IMR-90 (cell line): ENCODE measurements at regions not wholly inside any gene's neighbourhood (a gene's known extent, or its start where the extent isn't known, plus 50 kb on each side); places are given as distances from the start of the nearest gene placed in this dataset.

Experiments used
- ATAC-seq: fragments of 200-7000 bp; cut with Tn5 transposase; 2 replicates; pipeline ENCODE4 v1.9.1; 2020; ENCODE audit warnings: low read depth, mild to moderate bottlenecking, moderate library complexity
- BruUV-seq: library from RNA; stranded (reverse); fragments of 400-500 nt; replicated peaks from 2 replicates; lab custom pipeline; 2021; lab: Mats Ljungman, UMichigan
- CTCF ChIA-PET: fragments of 300-600 bp; formaldehyde crosslinking; extraction: SDS; loops from one replicate; lab custom pipeline; 2021; ENCODE audit warnings: antibody characterized with exemption; lab: Yijun Ruan, JAX
- POLR2A ChIA-PET: fragments of 300-600 bp; sonication (Branson Sonifier 250); formaldehyde crosslinking; loops from one replicate; lab custom pipeline; 2022; ENCODE audit warnings: antibody characterized with exemption; ENCODE audit not compliant: unreplicated experiment; lab: Charles Lee
- DNase-seq: peaks from one replicate; pipeline ENCODE4 v3.0.0; 2013
- H2AFZ ChIP-seq: replicated peaks from 2 replicates; pipeline ENCODE3; 2013; ENCODE audit warnings: low read length, mild to moderate bottlenecking; ENCODE audit not compliant: poor library complexity
- H2AK5ac ChIP-seq: 2 replicates; pipeline ENCODE4 v1.6.1; 2013; ENCODE audit warnings: low read depth, low read length, inconsistent platforms
- H2AK9ac ChIP-seq: replicated peaks from 2 replicates; pipeline ENCODE3; 2013; ENCODE audit warnings: mild to moderate bottlenecking, low read depth, low read length, moderate library complexity; ENCODE audit not compliant: poor library complexity
- H2BK120ac ChIP-seq: 2 replicates; pipeline ENCODE4 v1.6.1; 2013; ENCODE audit warnings: low read depth, low read length, inconsistent platforms
- H2BK15ac ChIP-seq: 3 replicates; pipeline ENCODE4 v1.6.1; 2013; ENCODE audit warnings: low read depth, low read length, inconsistent platforms
- H2BK20ac ChIP-seq: 2 replicates; pipeline ENCODE4 v1.6.1; 2013; ENCODE audit warnings: low read depth, mild to moderate bottlenecking, inconsistent platforms, low read length, moderate library complexity
- H2BK5ac ChIP-seq: 2 replicates; pipeline ENCODE4 v1.6.1; 2013; ENCODE audit warnings: mild to moderate bottlenecking, low read depth, low read length, inconsistent platforms; ENCODE audit not compliant: poor library complexity, severe bottlenecking
- H3K14ac ChIP-seq: replicated peaks from 2 replicates; pipeline ENCODE4 v1.6.1; 2013; ENCODE audit warnings: low read depth, low read length, inconsistent platforms
- H3K18ac ChIP-seq: 2 replicates; pipeline ENCODE4 v1.6.1; 2013; ENCODE audit warnings: low read depth, low read length, control low read depth
- H3K23ac ChIP-seq: 2 replicates; pipeline ENCODE4 v1.6.1; 2013; ENCODE audit warnings: low read depth, low read length, inconsistent platforms
- H3K27ac ChIP-seq: 2 replicates; pipeline ENCODE4 v1.5.1; 2013; ENCODE audit warnings: mild to moderate bottlenecking, control low read depth, low read length; ENCODE audit not compliant: insufficient read depth
- H3K27me3 ChIP-seq: 2 replicates; pipeline ENCODE4 v1.6.1; 2013; ENCODE audit warnings: low read length; ENCODE audit not compliant: control insufficient read depth, insufficient read depth
- H3K36me3 ChIP-seq: 2 replicates; pipeline ENCODE4 v1.6.1; 2013; ENCODE audit warnings: low read length, mixed read lengths; ENCODE audit not compliant: control insufficient read depth, insufficient read depth
- H3K4ac ChIP-seq: 2 replicates; pipeline ENCODE4 v1.6.1; 2013; ENCODE audit warnings: low read depth, low read length, inconsistent platforms
- H3K4me1 ChIP-seq: 2 replicates; pipeline ENCODE4 v1.6.1; 2013; ENCODE audit warnings: low read length, mixed read lengths; ENCODE audit not compliant: control insufficient read depth, insufficient read depth
- H3K4me2 ChIP-seq: 2 replicates; pipeline ENCODE4 v1.6.1; 2013; ENCODE audit warnings: low read depth, mild to moderate bottlenecking, control low read depth, low read length, moderate library complexity
- H3K4me3 ChIP-seq: 2 replicates; pipeline ENCODE4 v1.5.1; 2013; ENCODE audit warnings: low read depth, mild to moderate bottlenecking, control low read depth, low read length, moderate library complexity; ENCODE audit not compliant: insufficient read depth
- H3K56ac ChIP-seq: 2 replicates; pipeline ENCODE4 v1.6.1; 2013; ENCODE audit warnings: low read length, inconsistent platforms; ENCODE audit not compliant: insufficient read depth; ENCODE audit errors: extremely low read depth
- H3K79me1 ChIP-seq, 2 experiments: 2 replicates each; pipeline ENCODE4 v1.6.1; 2013; ENCODE audit warnings: low read length in 2 of 2, inconsistent platforms in 1 of 2, low read depth in 1 of 2
- H3K9ac ChIP-seq: 2 replicates; pipeline ENCODE4 v1.6.1; 2013; ENCODE audit warnings: low read depth, low read length, control low read depth
- H3K9me1 ChIP-seq: 2 replicates; pipeline ENCODE4 v1.6.1; 2013; ENCODE audit warnings: low read length, inconsistent platforms; ENCODE audit not compliant: insufficient read depth
- H3K9me3 ChIP-seq: 2 replicates; pipeline ENCODE4 v1.6.1; 2013; ENCODE audit warnings: low read length; ENCODE audit not compliant: control insufficient read depth, insufficient read depth
- H4K20me1 ChIP-seq: 2 replicates; pipeline ENCODE4 v1.6.1; 2013; ENCODE audit warnings: low read length, inconsistent platforms; ENCODE audit not compliant: insufficient read depth
- H4K5ac ChIP-seq: 2 replicates; pipeline ENCODE4 v1.6.1; 2013; ENCODE audit warnings: mild to moderate bottlenecking, low read depth, low read length, control low read depth
- H4K8ac ChIP-seq, 2 experiments: 2 replicates each; pipeline ENCODE4 v1.6.1; 2013; ENCODE audit warnings: low read depth in 2 of 2, low read length in 2 of 2, control low read depth in 1 of 2, inconsistent platforms in 1 of 2
- H4K91ac ChIP-seq: 2 replicates; pipeline ENCODE4 v1.6.1; 2013; ENCODE audit warnings: low read depth, low read length, inconsistent platforms; ENCODE audit not compliant: insufficient read depth
- CEBPB ChIP-seq: IDR thresholded peaks from 2 replicates; pipeline ENCODE4 v1.6.1; 2012; ENCODE audit warnings: low read depth, low read length, improper control_type of control experiment
- CHD1 ChIP-seq: IDR thresholded peaks from 2 replicates; pipeline ENCODE4 v1.6.1; 2012; ENCODE audit warnings: low read depth, low read length, improper control_type of control experiment
- ELK1 ChIP-seq: fragments of 150-350 bp; IDR thresholded peaks from 2 replicates; pipeline ENCODE4 v1.6.1; 2016; ENCODE audit warnings: low read depth, mild to moderate bottlenecking, low read length, moderate library complexity, borderline replicate concordance
- FOS ChIP-seq: fragments of 150-350 bp; IDR thresholded peaks from 2 replicates; pipeline ENCODE4 v1.6.1; 2016; ENCODE audit warnings: low read depth, low read length
- MAFK ChIP-seq: IDR thresholded peaks from 2 replicates; pipeline ENCODE4 v1.6.1; 2012; ENCODE audit warnings: low read depth, low read length, improper control_type of control experiment
- MAZ ChIP-seq: IDR thresholded peaks from 2 replicates; pipeline ENCODE4 v1.6.1; 2012; ENCODE audit warnings: low read depth, mild to moderate bottlenecking, low read length, improper control_type of control experiment, moderate library complexity, borderline replicate concordance
- MXI1 ChIP-seq: IDR thresholded peaks from 2 replicates; pipeline ENCODE4 v1.6.1; 2012; ENCODE audit warnings: low read depth, mild to moderate bottlenecking, low read length, moderate library complexity, borderline replicate concordance
- NFE2L2 ChIP-seq: fragments of 150-350 bp; IDR thresholded peaks from 2 replicates; pipeline ENCODE4 v1.6.1; 2016; ENCODE audit warnings: low read depth, mild to moderate bottlenecking, low read length
- RAD21 ChIP-seq: IDR thresholded peaks from 2 replicates; pipeline ENCODE4 v1.6.1; 2012; ENCODE audit warnings: low read length, improper control_type of control experiment
- RFX5 ChIP-seq: IDR thresholded peaks from 2 replicates; pipeline ENCODE4 v1.8.0; 2012; ENCODE audit warnings: low read depth, mild to moderate bottlenecking, low read length, moderate library complexity
- WGBS, 2 experiments: methylation state at CpG; one replicate each; pipeline versions ENCODE4 v1.1.5 to v1.1.7; 2013; ENCODE audit warnings: missing lambda C conversion rate in 2 of 2; ENCODE audit not compliant: insufficient read length in 1 of 2; ENCODE audit errors: extremely low coverage in 2 of 2; 5-methylcytosine and 5-hydroxymethylcytosine counted together
- dilution Hi-C: fragments of 300-500 bp; cut with HindIII; formaldehyde crosslinking; loops from one replicate; pipeline ENCODE4 v1.14.3; 2018; ENCODE audit warnings: low sequenced_read_pairs; ENCODE audit not compliant: unreplicated experiment
- in situ Hi-C: fragments of 300-500 bp; cut with MboI; formaldehyde crosslinking; loops from 3 replicates; pipeline ENCODE4 v1.14.3; 2019; ENCODE audit warnings: low sequenced_read_pairs, inconsistent platforms, mixed read lengths
- intact Hi-C: fragments of 100-400 bp; cut with micrococcal nuclease; formaldehyde crosslinking; loops from 2 replicates; pipeline ENCODE4 v1.10.0; 2022
- TF ChIP-seq, protein P1 (sequence below): conservative IDR thresholded peaks from 2 replicates; pipeline ENCODE4 v1.5.1; 2012; ENCODE audit warnings: mild to moderate bottlenecking, low read depth, low read length, improper control_type of control experiment

GRCh38 chr2:122011493-122012270 is 256.2 kb downstream of the TSN start:
- ATAC-seq (peak; percentile 44), DNase-seq (peak; percentile 23)
- H3K4me1 ChIP-seq: no peaks in the 10 kb centered on the region
- no peaks in the 10 kb centered on the region for H3K9me1 ChIP-seq
- CTCF ChIA-PET: interaction anchor here (0.5 to 1.2 kb wide), 3 partner anchors 12 to 142 kb away, joined by 3 to 8 read pairs (median 5); no protein-coding TSS in a partner anchor
- no peak overlapping the region for H4K5ac ChIP-seq
- no peak overlapping the region for H3K56ac ChIP-seq
- no peaks in the 10 kb centered on the region for H3K9me3 ChIP-seq
- intact Hi-C loops: no loop called here
- H2AK5ac ChIP-seq: no peak overlapping the region
- no peak overlapping the region for H3K4ac ChIP-seq
- no peak overlapping the region for H3K23ac ChIP-seq
- 75% methylated on average over 3 of the region's 8 CpGs; no CpG with 5 or more reads in 1 of the 2 experiments for WGBS, 2 experiments
- no peaks in the 10 kb centered on the region for H3K27me3 ChIP-seq
- H2BK5ac ChIP-seq: no peak overlapping the region
- no peak overlapping the region for H4K8ac ChIP-seq
- no peak for TF ChIP-seq RAD21
- no peak for TF ChIP-seq MXI1
- TF ChIP-seq CEBPB: no peak
- TF ChIP-seq MAFK: no peak
- no peak for TF ChIP-seq CHD1
- TF ChIP-seq FOS: no peak
- no peak for TF ChIP-seq ELK1
- no peak for TF ChIP-seq RFX5
- no peak for TF ChIP-seq MAZ
- TF ChIP-seq, protein P1, sequence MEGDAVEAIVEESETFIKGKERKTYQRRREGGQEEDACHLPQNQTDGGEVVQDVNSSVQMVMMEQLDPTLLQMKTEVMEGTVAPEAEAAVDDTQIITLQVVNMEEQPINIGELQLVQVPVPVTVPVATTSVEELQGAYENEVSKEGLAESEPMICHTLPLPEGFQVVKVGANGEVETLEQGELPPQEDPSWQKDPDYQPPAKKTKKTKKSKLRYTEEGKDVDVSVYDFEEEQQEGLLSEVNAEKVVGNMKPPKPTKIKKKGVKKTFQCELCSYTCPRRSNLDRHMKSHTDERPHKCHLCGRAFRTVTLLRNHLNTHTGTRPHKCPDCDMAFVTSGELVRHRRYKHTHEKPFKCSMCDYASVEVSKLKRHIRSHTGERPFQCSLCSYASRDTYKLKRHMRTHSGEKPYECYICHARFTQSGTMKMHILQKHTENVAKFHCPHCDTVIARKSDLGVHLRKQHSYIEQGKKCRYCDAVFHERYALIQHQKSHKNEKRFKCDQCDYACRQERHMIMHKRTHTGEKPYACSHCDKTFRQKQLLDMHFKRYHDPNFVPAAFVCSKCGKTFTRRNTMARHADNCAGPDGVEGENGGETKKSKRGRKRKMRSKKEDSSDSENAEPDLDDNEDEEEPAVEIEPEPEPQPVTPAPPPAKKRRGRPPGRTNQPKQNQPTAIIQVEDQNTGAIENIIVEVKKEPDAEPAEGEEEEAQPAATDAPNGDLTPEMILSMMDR: no peak
- TF ChIP-seq NFE2L2: no peak
- no peak overlapping the region for H2AFZ ChIP-seq
- no peak overlapping the region for H2AK9ac ChIP-seq
- H3K79me1 ChIP-seq: no peaks in the 10 kb centered on the region
- BruUV-seq: no TSS peak
- H4K91ac ChIP-seq: no peak overlapping the region
- H3K36me3 ChIP-seq: no peaks in the 10 kb centered on the region
- no peaks in the 10 kb centered on the region for H4K20me1 ChIP-seq
- H2BK120ac ChIP-seq: no peak overlapping the region
- no peak overlapping the region for H2BK15ac ChIP-seq
- POLR2A ChIA-PET: no interaction called here
- no peak overlapping the region for H3K14ac ChIP-seq
- no peak overlapping the region for H3K27ac ChIP-seq
- in situ Hi-C loops: no loop called here
- dilution Hi-C loops: no loop called here
- no peak overlapping the region for H2BK20ac ChIP-seq
- H3K4me2 ChIP-seq: no peak overlapping the region
- H3K9ac ChIP-seq: no peak overlapping the region
- H3K18ac ChIP-seq: no peak overlapping the region
- no peak overlapping the region for H3K4me3 ChIP-seq
